ENCODE measurements at regions not wholly inside any gene's neighbourhood (a gene's known extent, or its start where the extent isn't known, plus 50 kb on each side); places are given as distances from the start of the nearest gene placed in this dataset.

- TF ChIP-seq CTCF (IDR thresholded peaks at IDR 0.05) (no peak), POLR2A (IDR thresholded peaks at IDR 0.05) (no peak)
Observed at GRCh38 chr15:95880630-95881029, 449.9 kb upstream of the NR2F2 start.

All from uterus (tissue), 2 donors.